ENCODE measurements at regions not wholly inside any gene's neighbourhood (a gene's known extent, or its start where the extent isn't known, plus 50 kb on each side); places are given as distances from the start of the nearest gene placed in this dataset.
"Not testable (repeated sequence)": the region's sequence is repeated elsewhere in the genome, so short reads cannot be mapped to it uniquely, and the experiment has no call there.

DNA sequence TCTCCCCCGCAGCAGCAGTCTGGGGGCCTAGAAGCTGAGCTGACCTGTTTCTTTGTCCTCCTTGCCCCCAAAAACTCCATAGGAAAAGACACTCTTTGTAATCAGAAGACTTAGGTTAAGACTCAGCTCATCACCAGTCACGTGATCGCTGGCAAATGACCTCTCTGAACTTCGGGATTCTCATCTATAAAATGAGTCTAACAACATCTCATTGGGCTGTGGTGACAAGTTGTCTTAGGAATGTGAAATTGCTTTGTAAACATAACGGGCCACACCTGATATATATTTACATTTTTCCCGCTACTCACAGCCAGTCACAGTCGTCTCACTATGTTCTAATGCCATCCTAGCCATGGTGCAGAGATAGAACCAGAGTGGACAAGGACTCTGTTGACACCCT is 86.0 kb upstream of the LHX1 start:
- no peak overlapping the region for H3K27ac Mint-ChIP-seq
- H4K20me1 ChIP-seq (replicated peaks; ENCODE audit: insufficient read depth): no peaks in the 10 kb centered on the region
- H3K27ac ChIP-seq (ENCODE audit: low read depth): no peak overlapping the region

DNA sequence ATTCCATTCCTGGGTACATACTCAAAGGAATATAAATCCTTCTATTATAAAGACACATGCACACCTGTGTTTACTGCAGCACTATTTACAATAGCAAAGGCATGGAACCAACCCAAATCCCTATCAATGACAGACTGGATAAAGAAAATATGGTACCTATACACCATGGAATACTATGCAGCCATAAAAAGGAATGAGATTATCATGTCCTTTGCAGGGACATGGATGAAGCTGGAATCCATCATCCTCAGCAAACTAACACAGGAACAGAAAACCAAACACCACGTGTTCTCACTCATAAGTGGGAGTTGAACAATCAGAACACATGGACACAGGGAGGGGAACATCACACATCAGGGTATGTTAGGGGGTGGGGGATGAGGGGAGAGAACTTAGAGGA is 84.8 kb upstream of the LHX1 start:
- not testable (repeated sequence) for DNase-seq (ENCODE audit: low spot score); H3K4me3 Mint-ChIP-seq; H3F3A ChIP-seq (replicated peaks; ENCODE audit: low read depth); H3K27ac ChIP-seq (ENCODE audit: low read depth); H3K27ac Mint-ChIP-seq; H3K4me3 ChIP-seq; H3K36me3 Mint-ChIP-seq (ENCODE audit: low read depth); H3K27me3 Mint-ChIP-seq (ENCODE audit: insufficient read depth, low read depth, poor library complexity); ATAC-seq; H3K9me2 ChIP-seq (ENCODE audit: insufficient read depth); H3K27me3 ChIP-seq (ENCODE audit: insufficient read depth); H3K79me2 ChIP-seq (replicated peaks; ENCODE audit: insufficient read depth); H4K20me1 ChIP-seq (replicated peaks; ENCODE audit: insufficient read depth); H3K36me3 ChIP-seq (ENCODE audit: insufficient read depth); H2AFZ ChIP-seq; H3K4me2 ChIP-seq; H3K9me3 Mint-ChIP-seq
- peaks cover 12% of the 10 kb centered on the region for H3K4me1 ChIP-seq (ENCODE audit: insufficient read depth)
- peaks cover 26% of the 10 kb centered on the region for H3K4me1 Mint-ChIP-seq

More for the DNA sequence above, 86.0 kb upstream of the LHX1 start:
- no peak overlapping the region for H2AFZ ChIP-seq
- Mint-ChIP-seq H3K4me1 (peaks cover 29% of the 10 kb centered on the region), H3K9me3 (no peaks in the 10 kb centered on the region; the same call in 2 of the 3 replicates), H3K4me3 (no peak overlapping the region), H3K36me3 (ENCODE audit: low read depth) (no peaks in the 10 kb centered on the region), H3K27me3 (ENCODE audit: insufficient read depth, low read depth, poor library complexity) (peaks cover 5% of the 10 kb centered on the region)
- no peak overlapping the region for H3K4me3 ChIP-seq
- no peaks in the 10 kb centered on the region for H3K27me3 ChIP-seq (ENCODE audit: insufficient read depth)
- no peak overlapping the region for H3K4me2 ChIP-seq
- H3K4me1 ChIP-seq (ENCODE audit: insufficient read depth): peaks cover 12% of the 10 kb centered on the region
- H3K79me2 ChIP-seq (replicated peaks; ENCODE audit: insufficient read depth): no peaks in the 10 kb centered on the region
- no peak for DNase-seq (ENCODE audit: low spot score)
- H3K9me2 ChIP-seq (ENCODE audit: insufficient read depth): no peaks in the 10 kb centered on the region; the same call in 1 of the 2 replicates
- no peaks in the 10 kb centered on the region for H3K36me3 ChIP-seq (ENCODE audit: insufficient read depth)
- no peaks in the 10 kb centered on the region for H3F3A ChIP-seq (replicated peaks; ENCODE audit: low read depth)
- no peak for TF ChIP-seq POLR2AphosphoS5 (IDR thresholded peaks at IDR 0.05; ENCODE audit: low read depth)
- ATAC-seq: no peak

DNA sequence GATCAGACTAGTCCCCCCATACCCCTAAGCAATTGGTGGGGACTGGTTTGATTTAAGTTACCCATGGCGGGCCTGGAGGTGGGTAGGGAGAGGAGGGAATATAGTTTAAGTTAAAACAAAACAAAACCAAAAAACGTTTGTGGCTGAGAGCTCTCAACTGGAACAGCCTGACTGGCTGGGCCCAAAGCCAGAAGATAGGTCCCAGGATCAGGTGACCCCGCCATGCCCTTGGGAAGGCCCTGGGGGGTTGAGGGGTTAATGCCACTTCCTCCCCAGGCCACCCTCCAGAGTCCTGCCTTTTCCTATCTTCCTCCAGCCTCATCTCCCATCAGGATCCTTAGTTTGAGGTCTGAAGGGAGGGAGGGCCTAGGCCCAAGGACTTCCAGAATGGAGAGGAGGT is 82.3 kb upstream of the LHX1 start:
- Mint-ChIP-seq H3K4me1 (peaks cover 24% of the 10 kb centered on the region), H3K27me3 (ENCODE audit: insufficient read depth, low read depth, poor library complexity) (peaks cover 3% of the 10 kb centered on the region), H3K9me3 (no peaks in the 10 kb centered on the region; the same call in 2 of the 3 replicates), H3K36me3 (ENCODE audit: low read depth) (no peaks in the 10 kb centered on the region), H3K4me3 (no peak overlapping the region), H3K27ac (no peak overlapping the region)
- H3K4me1 ChIP-seq (ENCODE audit: insufficient read depth): peaks cover 12% of the 10 kb centered on the region
- ATAC-seq: no peak
- no peaks in the 10 kb centered on the region for H3K79me2 ChIP-seq (replicated peaks; ENCODE audit: insufficient read depth)
- H3K4me3 ChIP-seq: no peak overlapping the region
- no peaks in the 10 kb centered on the region; the same call in 1 of the 2 replicates for H3K9me2 ChIP-seq (ENCODE audit: insufficient read depth)
- no peaks in the 10 kb centered on the region for H3F3A ChIP-seq (replicated peaks; ENCODE audit: low read depth)
- H2AFZ ChIP-seq: no peak overlapping the region
- no peak for TF ChIP-seq ZNF114 (CRISPR knock-in tag; IDR thresholded peaks at IDR 0.05)
- no peak for TF ChIP-seq JUNB (IDR thresholded peaks at IDR 0.05; ENCODE audit: unreplicated experiment)
- TF ChIP-seq ZNF331 (CRISPR knock-in tag; IDR thresholded peaks at IDR 0.05; ENCODE audit: low read depth): no peak
- TF ChIP-seq, protein P1, sequence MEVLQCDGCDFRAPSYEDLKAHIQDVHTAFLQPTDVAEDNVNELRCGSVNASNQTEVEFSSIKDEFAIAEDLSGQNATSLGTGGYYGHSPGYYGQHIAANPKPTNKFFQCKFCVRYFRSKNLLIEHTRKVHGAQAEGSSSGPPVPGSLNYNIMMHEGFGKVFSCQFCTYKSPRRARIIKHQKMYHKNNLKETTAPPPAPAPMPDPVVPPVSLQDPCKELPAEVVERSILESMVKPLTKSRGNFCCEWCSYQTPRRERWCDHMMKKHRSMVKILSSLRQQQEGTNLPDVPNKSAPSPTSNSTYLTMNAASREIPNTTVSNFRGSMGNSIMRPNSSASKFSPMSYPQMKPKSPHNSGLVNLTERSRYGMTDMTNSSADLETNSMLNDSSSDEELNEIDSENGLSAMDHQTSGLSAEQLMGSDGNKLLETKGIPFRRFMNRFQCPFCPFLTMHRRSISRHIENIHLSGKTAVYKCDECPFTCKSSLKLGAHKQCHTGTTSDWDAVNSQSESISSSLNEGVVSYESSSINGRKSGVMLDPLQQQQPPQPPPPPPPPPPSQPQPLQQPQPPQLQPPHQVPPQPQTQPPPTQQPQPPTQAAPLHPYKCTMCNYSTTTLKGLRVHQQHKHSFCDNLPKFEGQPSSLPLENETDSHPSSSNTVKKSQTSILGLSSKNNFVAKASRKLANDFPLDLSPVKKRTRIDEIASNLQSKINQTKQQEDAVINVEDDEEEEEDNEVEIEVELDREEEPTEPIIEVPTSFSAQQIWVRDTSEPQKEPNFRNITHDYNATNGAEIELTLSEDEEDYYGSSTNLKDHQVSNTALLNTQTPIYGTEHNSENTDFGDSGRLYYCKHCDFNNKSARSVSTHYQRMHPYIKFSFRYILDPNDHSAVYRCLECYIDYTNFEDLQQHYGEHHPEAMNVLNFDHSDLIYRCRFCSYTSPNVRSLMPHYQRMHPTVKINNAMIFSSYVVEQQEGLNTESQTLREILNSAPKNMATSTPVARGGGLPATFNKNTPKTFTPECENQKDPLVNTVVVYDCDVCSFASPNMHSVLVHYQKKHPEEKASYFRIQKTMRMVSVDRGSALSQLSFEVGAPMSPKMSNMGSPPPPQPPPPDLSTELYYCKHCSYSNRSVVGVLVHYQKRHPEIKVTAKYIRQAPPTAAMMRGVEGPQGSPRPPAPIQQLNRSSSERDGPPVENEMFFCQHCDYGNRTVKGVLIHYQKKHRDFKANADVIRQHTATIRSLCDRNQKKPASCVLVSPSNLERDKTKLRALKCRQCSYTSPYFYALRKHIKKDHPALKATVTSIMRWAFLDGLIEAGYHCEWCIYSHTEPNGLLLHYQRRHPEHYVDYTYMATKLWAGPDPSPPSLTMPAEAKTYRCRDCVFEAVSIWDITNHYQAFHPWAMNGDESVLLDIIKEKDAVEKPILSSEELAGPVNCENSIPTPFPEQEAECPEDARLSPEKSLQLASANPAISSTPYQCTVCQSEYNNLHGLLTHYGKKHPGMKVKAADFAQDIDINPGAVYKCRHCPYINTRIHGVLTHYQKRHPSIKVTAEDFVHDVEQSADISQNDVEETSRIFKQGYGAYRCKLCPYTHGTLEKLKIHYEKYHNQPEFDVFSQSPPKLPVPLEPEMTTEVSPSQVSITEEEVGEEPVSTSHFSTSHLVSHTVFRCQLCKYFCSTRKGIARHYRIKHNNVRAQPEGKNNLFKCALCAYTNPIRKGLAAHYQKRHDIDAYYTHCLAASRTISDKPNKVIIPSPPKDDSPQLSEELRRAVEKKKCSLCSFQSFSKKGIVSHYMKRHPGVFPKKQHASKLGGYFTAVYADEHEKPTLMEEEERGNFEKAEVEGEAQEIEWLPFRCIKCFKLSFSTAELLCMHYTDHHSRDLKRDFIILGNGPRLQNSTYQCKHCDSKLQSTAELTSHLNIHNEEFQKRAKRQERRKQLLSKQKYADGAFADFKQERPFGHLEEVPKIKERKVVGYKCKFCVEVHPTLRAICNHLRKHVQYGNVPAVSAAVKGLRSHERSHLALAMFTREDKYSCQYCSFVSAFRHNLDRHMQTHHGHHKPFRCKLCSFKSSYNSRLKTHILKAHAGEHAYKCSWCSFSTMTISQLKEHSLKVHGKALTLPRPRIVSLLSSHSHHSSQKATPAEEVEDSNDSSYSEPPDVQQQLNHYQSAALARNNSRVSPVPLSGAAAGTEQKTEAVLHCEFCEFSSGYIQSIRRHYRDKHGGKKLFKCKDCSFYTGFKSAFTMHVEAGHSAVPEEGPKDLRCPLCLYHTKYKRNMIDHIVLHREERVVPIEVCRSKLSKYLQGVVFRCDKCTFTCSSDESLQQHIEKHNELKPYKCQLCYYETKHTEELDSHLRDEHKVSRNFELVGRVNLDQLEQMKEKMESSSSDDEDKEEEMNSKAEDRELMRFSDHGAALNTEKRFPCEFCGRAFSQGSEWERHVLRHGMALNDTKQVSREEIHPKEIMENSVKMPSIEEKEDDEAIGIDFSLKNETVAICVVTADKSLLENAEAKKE (CRISPR knock-in tag; IDR thresholded peaks at IDR 0.05): no peak
- TF ChIP-seq STAT1 (IDR thresholded peaks at IDR 0.05; ENCODE audit: unreplicated experiment): no peak
- no peak for TF ChIP-seq CREB1 (CRISPR knock-in tag; IDR thresholded peaks at IDR 0.05; ENCODE audit: low read depth)
- TF ChIP-seq NANOG (IDR thresholded peaks at IDR 0.05; ENCODE audit: borderline replicate concordance): no peak
- TF ChIP-seq, protein P2, sequence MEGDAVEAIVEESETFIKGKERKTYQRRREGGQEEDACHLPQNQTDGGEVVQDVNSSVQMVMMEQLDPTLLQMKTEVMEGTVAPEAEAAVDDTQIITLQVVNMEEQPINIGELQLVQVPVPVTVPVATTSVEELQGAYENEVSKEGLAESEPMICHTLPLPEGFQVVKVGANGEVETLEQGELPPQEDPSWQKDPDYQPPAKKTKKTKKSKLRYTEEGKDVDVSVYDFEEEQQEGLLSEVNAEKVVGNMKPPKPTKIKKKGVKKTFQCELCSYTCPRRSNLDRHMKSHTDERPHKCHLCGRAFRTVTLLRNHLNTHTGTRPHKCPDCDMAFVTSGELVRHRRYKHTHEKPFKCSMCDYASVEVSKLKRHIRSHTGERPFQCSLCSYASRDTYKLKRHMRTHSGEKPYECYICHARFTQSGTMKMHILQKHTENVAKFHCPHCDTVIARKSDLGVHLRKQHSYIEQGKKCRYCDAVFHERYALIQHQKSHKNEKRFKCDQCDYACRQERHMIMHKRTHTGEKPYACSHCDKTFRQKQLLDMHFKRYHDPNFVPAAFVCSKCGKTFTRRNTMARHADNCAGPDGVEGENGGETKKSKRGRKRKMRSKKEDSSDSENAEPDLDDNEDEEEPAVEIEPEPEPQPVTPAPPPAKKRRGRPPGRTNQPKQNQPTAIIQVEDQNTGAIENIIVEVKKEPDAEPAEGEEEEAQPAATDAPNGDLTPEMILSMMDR (conservative IDR thresholded peaks at IDR 0.05; ENCODE audit: low read depth in 2 of 2): no peak
- TF ChIP-seq EZH2phosphoT487 (IDR thresholded peaks at IDR 0.05; ENCODE audit: unreplicated experiment): no peak
- no peak overlapping the region for H3K27ac ChIP-seq (ENCODE audit: low read depth)
- H3K27me3 ChIP-seq (ENCODE audit: insufficient read depth): no peaks in the 10 kb centered on the region
- H3K4me2 ChIP-seq: no peak overlapping the region
- H4K20me1 ChIP-seq (replicated peaks; ENCODE audit: insufficient read depth): no peaks in the 10 kb centered on the region
- H3K36me3 ChIP-seq (ENCODE audit: insufficient read depth): no peaks in the 10 kb centered on the region
- no peak for DNase-seq (ENCODE audit: low spot score)

Measured in GM23338 (cell line).